ENCODE measurements at regions not wholly inside any gene's neighbourhood (a gene's known extent, or its start where the extent isn't known, plus 50 kb on each side); places are given as distances from the start of the nearest gene placed in this dataset.

GRCh38 chr6:29884261-29884660 is 56.6 kb downstream of the HLA-G start:
- ATAC-seq: no peak
- intact Hi-C loops (cut with DNase I): no loop called here
- no peak for DNase-seq (ENCODE audit: low spot score)

- intact Hi-C loops (cut with DNase I): no loop called here
- DNase-seq (ENCODE audit: low spot score) (no peak), ATAC-seq (no peak)
Measured at GRCh38 chr6:29886701-29887100, 55.6 kb upstream of the HLA-A start.

- ATAC-seq (peak; percentile 76), DNase-seq (ENCODE audit: low spot score) (peak; percentile 70)
- intact Hi-C loops (cut with DNase I): no loop called here
Measured at GRCh38 chr6:29887330-29887818, 55.0 kb upstream of the HLA-A start.

- DNase-seq (ENCODE audit: low spot score): peak; percentile 87
- peak; percentile 93 for ATAC-seq
- intact Hi-C loops (cut with DNase I): no loop called here
Measured at GRCh38 chr6:29887819-29888776, 54.2 kb upstream of the HLA-A start.

Data from sciatic nerve (tissue), 2 donors.